ENCODE measurements at regions not wholly inside any gene's neighbourhood (a gene's known extent, or its start where the extent isn't known, plus 50 kb on each side); places are given as distances from the start of the nearest gene placed in this dataset.

GRCh38 chr17:5693821-5694220 lies 109.5 kb upstream of the NLRP1 start:
- TF ChIP-seq CTCF (IDR thresholded peaks at IDR 0.05; ENCODE audit: insufficient read depth, low read length, poor library complexity, severe bottlenecking), result no peak
- TF ChIP-seq EZH2phosphoT487 (conservative IDR thresholded peaks at IDR 0.05; ENCODE audit: low read length), result no peak

All from SU-DHL-6 (cell line).